Stimulated activated CD8-positive, alpha-beta memory T cell treated with anti-CD3 and anti-CD28 coated beads, Interleukin-4, amount 100 ng/mL, for 1 hour (primary cell): ENCODE measurements at regions not wholly inside any gene's neighbourhood (a gene's known extent, or its start where the extent isn't known, plus 50 kb on each side); places are given as distances from the start of the nearest gene placed in this dataset.

ENCODE experiments used
- DNase-seq, 2 donors: peaks; one replicate each; pipeline ENCODE4 v3.0.0-alpha.2; 2020; ENCODE audit warnings: low read depth in 2 of 2, low spot score in 1 of 2

DNA sequence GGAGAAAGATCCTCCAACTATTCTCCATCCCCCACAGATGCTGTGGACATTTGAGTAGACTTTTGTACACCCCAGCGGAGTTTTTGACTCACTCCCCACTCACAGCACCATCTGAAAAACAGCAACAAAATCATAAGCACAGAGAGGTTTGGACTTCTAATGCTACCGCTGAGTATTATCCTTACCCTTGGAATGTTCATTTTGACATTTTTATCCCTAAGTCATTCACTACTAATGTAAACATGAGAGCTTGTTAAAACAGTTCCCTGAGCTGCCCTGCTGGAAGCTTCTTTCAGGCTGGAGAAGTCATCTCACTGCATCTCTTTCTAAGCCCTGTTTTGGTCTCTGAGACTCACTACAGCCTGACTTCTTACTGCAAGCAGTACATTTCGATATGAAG lies 1045.9 kb downstream of the MCTP2 start:
- no peak for DNase-seq

DNA sequence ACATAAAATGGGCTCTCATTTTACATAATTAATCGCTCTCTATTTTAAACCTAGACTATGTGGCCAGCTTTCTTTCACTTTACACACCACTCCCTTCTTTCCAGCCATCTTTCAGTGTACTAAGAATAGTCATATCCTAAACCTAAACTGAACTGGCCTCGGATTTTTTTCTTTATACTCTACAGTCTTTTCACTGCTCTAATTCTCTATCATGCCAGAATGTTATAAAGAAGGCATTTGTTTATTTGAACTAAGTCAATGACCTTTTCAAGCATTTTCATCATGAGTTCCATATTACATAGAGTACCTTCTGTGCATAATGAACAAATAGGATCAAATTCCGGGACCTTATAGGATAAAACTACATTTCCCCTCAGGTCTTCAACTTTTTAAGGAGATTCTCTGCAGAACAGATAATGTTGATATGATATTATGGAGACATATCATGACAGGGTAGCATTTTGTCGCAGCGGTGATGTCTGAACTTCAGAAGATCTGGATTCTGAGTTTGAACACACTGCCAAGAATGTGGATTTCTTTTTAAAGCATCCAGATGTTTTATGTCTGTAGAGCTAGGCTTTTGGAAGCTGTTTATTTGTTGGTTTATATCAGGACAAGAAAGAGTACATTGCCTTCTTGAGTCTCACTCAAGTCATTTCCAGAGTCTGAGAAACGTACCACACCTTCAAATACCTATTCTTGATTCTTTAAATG lies 1047.3 kb downstream of the MCTP2 start:
- DNase-seq: no peak

DNA sequence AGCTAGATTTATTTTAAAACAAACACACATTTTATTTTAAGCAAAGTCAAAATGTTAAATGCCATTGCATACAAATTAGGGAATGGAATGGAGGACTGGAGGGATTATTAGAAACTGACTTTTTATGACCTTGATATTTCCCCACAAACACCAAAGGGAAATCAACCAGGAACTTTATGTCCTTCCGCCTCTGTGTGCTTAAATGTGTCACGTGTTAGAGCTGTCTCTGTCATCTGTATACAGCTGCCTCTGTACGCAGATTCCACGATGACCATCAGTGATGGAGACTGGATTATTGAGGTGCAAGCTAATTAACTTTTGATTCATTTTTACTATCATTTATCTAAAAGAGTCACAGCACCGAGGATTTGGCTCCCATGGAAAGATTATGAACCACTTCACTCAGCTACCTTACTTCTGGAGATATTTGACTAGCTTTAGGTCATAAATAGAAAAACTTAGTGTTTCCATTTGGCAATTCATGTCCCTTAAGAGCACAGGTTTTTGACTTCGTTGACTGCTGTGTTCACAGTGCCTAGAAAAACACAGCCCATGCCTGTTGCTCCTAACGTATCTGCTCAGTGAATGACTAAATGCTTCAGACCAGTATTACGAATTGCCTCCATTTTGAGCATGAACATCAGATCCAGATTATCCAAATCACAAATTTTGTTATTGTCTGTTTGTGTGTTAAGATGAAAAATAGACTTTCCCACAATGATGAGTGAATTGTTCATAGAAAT lies 1048.1 kb downstream of the MCTP2 start:
- no peak for DNase-seq

DNA sequence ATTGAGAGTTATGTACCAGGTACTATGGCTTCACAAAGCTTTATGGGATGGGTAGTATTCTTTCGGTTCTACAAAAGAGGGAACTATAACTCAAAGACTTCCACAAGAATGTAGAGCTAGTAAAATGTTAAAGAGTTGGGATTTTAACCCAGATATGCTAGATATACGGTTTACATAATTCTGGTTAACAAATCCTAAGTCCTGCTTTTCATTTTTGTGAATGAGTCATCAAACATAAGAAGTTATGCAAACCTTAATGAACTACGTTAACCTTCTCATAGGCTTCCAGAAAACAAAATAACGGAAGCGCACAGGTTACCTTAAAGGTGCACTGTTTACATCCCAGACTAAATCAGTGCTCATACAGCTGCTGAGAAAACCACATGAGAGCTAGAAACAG lies 1049.3 kb downstream of the MCTP2 start:
- DNase-seq: no peak

DNA sequence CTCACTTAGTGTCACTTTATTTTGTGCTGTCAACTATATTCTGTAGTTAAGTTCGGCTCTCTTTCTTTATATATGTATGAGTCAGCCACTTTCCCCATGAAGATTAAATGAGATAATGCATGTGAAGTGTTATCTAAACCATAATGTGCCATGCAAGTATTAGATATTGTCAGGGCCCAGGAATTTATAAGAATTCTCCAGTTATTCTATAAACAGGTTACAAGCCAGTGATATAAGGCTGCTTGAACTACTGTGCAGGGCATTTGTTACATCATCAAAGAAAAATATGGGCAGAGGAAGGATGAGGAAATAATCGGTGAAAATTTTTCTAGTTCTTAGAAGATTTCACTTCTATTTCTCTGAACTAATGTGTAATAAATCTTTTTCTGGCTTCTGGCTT lies 1049.0 kb upstream of the NR2F2 start:
- no peak for DNase-seq

DNA sequence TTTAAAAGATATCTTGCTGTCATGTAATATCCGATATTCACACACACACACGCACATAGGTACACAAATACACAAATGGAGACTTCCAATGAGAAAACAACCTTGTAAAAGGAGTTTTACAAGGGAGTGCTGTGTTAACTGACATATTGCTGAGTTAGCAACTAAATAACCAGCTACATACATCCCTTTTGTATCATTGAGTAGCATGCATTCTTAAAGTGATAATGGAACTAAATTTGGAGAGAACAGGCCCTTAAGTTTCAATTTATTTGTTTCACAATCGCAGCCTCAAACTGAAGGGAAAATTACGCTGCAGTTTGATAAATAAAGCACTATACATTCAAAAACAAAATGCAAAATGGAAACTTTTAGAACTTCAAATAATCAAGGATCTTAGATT lies 1046.0 kb upstream of the NR2F2 start:
- no peak for DNase-seq

DNA sequence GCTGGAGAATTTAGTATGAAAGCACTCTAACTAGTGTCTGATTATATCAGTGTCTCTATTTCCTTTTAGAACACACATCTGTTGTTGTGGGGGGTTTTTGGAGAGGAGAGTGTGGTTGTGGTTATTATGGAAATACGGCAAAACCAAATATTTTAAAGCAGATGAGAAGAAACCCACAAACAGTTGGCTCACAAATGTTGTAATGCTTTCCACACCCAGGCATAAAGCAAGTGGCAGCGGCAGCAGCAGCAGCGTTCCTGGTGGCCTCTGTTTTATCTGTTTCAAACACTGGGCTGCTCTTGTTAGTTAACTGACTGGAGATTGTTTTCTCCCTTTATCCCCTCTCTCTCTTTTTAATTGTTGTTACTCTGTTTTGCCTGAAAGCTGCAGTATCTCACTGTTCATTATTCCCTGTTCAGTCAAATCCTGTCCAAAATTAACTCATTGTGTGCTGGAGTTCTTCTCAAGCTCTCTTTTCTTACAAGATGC lies 1045.5 kb upstream of the NR2F2 start:
- DNase-seq: no peak

DNA sequence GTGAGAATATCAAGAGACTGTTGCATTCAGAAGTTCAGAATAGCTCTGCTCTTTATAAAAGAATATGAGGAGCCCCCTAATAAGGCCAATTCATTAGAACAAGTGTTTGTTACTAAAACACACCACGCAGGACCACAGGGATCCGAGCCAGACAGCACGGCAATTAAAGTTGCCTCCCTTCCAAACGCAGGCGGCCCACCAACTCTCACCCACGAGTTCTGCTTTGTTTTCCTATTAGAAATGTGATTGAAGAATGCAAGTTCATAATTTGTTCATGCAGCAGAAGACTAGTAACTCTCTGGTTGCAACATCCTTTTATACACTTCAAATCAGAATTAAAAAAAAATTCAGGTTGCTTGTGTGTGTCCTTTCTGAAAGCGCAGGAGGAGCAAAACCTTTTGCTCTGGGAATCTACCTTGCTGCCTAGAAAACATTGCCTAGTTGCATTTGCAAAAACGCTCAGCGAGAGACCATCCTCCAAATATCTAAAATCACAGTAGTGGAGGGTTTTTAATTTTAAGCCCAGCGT lies 1044.1 kb upstream of the NR2F2 start:
- DNase-seq: no peak

DNA sequence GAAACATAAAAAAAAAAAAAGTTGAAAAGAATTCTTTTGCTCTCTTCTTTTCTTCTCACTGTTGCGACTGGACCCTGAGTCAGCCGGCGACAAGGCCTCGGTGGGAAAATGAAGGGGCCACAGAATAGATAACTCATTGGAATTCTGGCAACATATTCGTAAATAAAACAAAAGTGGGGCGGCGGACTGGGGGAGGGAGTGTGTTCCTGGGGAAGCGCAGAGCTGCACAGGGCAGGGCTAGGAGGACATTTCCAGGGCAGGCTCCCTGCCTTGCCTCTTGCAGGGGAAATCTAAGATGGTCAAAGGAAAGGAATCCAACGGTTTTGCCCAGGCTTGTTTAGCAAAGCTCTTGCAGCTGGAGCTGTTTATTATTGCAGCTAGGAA lies 1042.8 kb upstream of the NR2F2 start:
- DNase-seq: no peak

DNA sequence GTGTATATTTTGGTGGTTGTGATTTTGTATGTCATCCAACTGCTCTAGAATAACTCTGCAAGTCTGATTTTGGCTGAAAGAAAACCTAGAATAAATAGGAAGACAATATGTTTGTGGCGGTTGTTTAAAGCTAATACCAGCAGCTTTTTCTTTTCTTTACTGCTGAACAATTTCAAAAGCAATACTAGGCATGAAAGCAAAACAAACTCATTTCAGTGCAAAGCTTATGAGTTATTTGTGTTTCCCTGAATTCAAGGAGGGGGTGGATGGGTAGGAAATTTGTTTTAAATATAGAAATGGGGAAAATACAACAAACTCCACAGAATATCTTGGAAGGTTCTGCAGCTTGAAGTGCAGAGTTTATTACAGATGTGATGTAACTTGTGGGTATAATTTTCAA lies 1041.9 kb upstream of the NR2F2 start:
- DNase-seq: no peak

DNA sequence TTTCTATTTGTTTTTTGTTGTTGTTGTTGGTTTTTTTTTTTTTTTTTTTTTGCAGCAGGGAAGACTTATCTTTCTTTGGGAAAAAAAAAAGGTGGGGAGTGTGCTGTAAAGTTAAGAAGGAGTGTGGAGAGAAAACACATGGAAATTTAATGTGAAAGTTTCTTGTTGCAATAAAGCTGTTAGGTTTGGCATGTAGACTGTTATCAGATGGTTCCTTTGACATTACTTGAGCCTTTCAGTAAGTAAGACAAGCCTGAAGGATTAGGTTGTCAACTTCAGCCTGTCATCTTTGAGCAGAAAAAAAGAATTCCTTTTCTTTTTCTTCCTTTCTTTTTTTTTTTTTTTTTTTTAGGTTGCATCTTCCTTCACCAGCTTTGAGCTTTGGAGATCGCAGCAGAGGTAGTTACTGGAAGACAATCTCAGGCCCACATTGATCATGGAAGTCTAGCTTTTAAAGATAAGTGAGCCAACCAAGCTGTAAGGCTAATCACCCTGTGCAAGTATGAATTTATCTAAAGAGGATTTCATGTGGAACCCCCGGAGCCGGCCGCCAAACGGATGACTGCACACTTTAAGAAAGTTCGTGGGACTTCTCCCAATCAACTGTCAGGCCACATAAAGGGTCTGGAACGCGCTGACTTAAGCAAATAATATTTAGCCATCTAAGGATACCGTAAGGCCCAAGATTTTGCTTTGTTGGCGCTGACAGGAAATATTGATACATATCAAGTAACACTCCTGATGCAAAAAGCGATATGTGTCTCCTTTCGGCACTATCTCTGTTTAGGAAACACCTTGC lies 1040.1 kb upstream of the NR2F2 start:
- no peak for DNase-seq

DNA sequence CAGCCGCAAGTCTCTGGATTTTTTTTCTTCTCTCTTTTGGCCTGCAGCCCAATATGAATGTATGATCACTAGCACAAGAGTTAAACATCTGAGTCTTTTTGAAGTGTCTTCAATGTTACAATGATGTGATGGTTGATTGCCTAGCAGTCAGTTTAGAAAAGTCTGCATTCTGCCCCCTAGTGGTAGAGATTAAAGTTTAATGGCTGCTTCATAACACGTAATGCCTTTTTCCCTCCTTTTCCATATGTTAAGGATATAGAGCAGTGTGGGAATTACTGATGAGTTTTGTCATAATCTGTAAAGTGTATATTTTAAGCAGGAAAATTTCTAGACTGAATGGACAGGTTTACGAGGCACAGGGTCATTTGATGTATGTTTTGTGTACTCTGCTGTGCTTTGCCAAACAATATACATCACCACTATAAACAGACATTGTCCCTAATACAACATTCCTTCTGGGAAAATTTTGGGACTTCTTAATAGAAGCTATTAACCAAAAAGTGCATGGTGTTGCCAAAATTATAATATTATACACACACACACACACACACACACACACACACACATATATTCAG lies 1038.5 kb upstream of the NR2F2 start:
- no peak for DNase-seq

DNA sequence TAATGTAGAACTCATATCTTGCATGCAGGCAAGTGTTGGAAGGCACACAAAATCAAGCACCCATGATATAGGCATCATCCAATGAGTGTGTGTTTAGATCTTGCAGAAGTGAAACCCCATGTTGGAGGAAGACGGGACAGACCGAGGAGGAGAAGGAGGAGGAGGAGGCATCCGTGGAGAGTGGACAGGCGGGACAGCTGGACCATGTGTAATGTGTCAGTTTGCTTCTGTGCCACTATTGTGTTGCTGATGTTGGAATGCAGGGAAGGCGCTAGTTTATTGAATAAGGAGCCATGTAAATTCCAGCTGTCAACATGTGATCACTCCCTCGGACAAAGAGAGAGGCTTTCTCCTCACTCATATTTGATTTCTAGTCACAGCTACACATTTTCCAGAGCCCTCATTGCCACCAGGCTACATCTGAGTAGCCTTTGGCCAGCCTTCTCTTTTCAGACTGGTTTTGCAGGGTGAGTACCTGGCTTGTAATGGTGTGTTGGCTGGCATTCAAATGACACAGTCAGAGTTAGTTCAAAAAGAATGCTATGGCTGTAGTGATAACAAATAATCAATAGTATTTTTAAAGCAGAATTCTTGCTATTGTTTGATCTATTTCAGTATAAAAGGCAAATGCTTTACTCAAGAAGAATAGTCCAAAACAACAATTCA lies 1037.6 kb upstream of the NR2F2 start:
- DNase-seq: no peak

DNA sequence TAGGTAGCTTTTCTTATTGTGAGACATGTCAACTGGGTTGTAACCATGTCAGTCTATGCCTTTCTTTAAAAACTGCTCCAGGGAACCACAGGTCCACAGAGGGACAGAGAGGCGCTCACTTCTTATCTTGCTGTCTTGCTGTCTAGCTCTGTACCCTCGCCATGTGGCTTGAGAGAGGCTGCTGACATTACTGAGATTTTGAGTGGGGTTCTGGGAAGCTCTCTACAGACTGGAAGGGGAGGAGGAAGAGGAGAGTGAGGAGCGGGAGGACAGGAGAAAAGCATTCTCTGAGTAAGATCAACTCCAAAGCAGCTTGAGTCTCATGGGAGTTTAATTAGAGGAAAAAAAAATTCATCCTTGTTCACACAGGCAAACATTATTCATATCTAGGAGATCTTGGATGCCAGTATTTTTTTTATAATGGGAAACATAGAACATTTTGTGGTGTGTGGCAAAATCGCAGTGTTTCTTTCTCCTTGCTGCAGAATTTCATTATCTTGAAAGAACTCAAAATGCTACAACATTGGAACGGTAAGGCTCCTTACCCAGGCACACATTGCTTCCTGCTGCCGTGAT lies 1037.0 kb upstream of the NR2F2 start:
- no peak for DNase-seq

DNA sequence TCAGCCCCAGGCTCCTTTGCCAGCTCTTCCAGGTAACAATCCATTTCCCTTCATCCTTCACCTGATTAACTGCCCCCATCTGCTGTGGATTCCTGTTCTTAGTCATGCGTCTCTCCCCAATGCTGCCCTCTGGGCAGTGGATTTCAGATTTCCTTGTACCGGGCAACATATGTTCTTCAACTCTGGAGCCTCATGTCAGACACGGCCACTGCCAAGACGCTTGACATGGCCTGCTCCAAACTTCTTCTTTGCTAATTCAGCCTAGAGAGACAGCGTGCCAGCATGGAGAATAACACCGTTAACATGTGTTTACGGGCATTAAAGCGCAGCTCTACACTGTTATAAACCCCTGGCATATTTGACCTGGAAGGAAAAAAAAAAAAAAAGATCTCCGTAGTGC lies 1035.1 kb upstream of the NR2F2 start:
- DNase-seq: no peak

DNA sequence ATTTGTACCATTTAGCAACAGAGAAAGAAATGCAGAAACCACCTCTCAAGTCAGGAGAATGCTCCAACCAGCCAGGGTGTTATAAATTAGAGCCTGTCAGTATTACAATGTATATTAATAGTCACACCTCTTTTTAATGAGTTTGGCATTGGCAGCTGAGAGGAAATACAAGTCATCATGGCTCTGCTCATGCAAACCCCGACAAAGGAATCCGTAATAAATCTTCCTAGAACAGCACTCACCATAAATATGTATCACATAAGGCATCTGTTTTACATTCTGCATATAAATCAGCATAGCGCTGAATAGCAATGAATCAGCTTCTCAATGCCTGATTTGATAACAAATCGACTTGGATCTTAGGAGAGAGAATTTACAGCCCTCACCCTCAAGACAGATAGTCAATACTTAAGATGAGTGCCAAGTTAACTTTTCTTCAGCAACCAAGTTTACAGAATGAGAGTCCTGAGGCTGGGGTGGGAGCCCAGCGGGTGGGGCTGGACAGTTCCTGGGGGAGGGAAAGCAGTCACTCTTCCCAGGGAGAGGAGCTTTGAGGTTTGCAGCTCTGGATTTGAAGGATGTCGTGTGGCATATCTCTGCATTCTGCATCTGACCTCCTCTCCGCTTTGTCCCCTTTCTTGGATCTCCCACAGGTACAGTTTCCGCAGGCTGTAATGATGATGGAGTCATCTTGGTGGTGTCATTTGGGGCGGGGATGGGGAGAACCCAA lies 1034.4 kb upstream of the NR2F2 start:
- DNase-seq: no peak

DNA sequence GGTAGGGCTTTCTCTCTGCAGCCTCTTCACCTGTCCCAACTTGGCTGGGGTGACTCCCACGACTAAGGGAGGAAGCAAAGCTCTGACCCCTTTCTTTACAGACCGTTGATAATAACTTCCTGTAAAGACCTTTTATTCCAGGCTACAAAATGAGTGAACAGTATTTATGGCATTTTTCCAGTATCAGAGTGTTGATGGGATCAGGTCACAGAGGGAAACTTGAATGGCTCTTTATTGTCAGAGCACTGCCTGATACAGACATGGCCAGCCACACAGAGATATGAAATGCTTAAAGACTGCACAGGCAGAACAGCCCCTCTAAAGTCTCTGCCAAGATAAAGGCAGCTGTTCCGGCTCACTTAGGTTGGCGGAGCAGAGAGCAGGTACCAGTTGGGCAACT lies 1033.9 kb upstream of the NR2F2 start:
- DNase-seq: no peak

DNA sequence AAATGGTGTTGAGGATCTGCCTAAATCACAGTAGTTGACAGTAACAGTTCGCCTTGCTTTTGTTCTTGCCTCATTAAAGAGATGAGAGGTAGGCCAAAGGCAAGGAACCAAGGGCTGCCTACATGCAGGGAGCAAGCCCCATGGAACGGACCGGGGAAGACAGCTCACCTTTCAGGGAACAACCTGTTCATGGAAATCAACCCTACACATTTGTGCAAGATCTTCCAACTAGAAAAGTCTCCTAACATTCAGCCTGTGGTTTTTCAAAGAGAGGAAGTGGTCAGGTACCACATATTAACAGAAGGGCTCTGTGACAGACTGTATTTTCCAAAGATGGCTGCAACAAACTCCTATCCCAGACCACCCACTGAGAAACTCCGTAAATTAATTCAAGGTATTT lies 1031.8 kb upstream of the NR2F2 start:
- DNase-seq: no peak

DNA sequence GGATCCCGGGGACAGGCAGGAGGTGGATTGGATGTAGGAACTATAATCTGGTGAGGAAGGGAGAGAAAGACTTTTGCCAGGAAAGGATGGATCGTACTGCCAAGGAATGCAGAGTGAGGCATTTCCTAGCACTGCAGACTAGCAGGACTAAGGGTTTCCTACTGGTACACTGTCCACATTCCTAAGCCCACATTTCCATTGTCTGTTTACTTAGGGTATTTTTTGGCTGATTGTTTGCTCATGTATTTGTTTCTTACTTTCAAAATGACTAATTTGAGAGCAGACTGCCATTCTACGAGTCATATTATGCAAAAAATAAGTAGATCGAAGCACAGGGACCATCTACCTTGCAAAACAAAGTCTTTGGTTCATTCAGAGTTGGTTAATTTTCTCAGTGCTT lies 1029.5 kb upstream of the NR2F2 start:
- no peak for DNase-seq

DNA sequence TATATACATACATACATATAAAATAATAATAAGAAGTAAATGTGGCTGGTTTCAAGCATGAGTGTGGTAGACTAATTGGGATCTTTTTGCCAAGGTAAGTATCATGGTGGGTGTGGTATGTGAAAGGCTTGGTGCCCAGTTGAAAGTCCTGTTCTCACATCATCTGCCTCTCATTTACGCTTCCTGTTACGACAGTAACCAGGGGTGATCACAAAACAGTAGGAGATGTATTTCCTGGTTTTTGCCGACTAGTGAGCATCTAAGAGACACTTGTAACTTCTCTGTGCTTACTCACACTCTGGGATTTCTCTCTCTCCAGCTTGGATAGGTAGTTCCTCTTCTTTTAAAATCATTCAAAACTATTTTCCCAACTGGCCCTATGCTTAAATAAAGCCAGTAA lies 1028.3 kb upstream of the NR2F2 start:
- DNase-seq: no peak
